PC-3 (cell line): ENCODE measurements at regions not wholly inside any gene's neighbourhood (a gene's known extent, or its start where the extent isn't known, plus 50 kb on each side); places are given as distances from the start of the nearest gene placed in this dataset.

ENCODE experiments used
- EZH2 ChIP-seq: fragments of 300-600 bp; sonication (generic); IDR thresholded peaks from one replicate; pipeline ENCODE4 v1.6.1; 2017; ENCODE audit warnings: antibody characterized with exemption, mild to moderate bottlenecking, low read length; ENCODE audit not compliant: unreplicated experiment
- TF ChIP-seq, protein P1 (sequence below): fragments of 300-600 bp; sonication (generic); conservative IDR thresholded peaks from 2 replicates; pipeline ENCODE4 v1.5.1; 2017; ENCODE audit warnings: antibody characterized with exemption, low read depth, mild to moderate bottlenecking, low read length

GRCh38 chr21:16087523-16087922, 357.7 kb downstream of the USP25 start:
- TF ChIP-seq, protein P1, sequence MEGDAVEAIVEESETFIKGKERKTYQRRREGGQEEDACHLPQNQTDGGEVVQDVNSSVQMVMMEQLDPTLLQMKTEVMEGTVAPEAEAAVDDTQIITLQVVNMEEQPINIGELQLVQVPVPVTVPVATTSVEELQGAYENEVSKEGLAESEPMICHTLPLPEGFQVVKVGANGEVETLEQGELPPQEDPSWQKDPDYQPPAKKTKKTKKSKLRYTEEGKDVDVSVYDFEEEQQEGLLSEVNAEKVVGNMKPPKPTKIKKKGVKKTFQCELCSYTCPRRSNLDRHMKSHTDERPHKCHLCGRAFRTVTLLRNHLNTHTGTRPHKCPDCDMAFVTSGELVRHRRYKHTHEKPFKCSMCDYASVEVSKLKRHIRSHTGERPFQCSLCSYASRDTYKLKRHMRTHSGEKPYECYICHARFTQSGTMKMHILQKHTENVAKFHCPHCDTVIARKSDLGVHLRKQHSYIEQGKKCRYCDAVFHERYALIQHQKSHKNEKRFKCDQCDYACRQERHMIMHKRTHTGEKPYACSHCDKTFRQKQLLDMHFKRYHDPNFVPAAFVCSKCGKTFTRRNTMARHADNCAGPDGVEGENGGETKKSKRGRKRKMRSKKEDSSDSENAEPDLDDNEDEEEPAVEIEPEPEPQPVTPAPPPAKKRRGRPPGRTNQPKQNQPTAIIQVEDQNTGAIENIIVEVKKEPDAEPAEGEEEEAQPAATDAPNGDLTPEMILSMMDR, result no peak
- TF ChIP-seq EZH2, result no peak
